IMR-90 (cell line): ENCODE measurements at regions not wholly inside any gene's neighbourhood (a gene's known extent, or its start where the extent isn't known, plus 50 kb on each side); places are given as distances from the start of the nearest gene placed in this dataset.
A peak's percentile ranks its signal among the peaks of the same experiment; 100 is the strongest.

Experiments
- ATAC-seq: fragments of 200-7000 bp; cut with Tn5 transposase; 2 replicates; pipeline ENCODE4 v1.9.1; 2020; ENCODE audit warnings: low read depth, mild to moderate bottlenecking, moderate library complexity
- BruUV-seq: library from RNA; stranded (reverse); fragments of 400-500 nt; replicated peaks from 2 replicates; lab custom pipeline; 2021; lab: Mats Ljungman, UMichigan
- CTCF ChIA-PET: fragments of 300-600 bp; formaldehyde crosslinking; extraction: SDS; loops from one replicate; lab custom pipeline; 2021; ENCODE audit warnings: antibody characterized with exemption; lab: Yijun Ruan, JAX
- POLR2A ChIA-PET: fragments of 300-600 bp; sonication (Branson Sonifier 250); formaldehyde crosslinking; loops from one replicate; lab custom pipeline; 2022; ENCODE audit warnings: antibody characterized with exemption; ENCODE audit not compliant: unreplicated experiment; lab: Charles Lee
- DNase-seq: peaks from one replicate; pipeline ENCODE4 v3.0.0; 2013
- H2AFZ ChIP-seq: replicated peaks from 2 replicates; pipeline ENCODE3; 2013; ENCODE audit warnings: low read length, mild to moderate bottlenecking; ENCODE audit not compliant: poor library complexity
- H2AK5ac ChIP-seq: 2 replicates; pipeline ENCODE4 v1.6.1; 2013; ENCODE audit warnings: low read depth, low read length, inconsistent platforms
- H2AK9ac ChIP-seq: replicated peaks from 2 replicates; pipeline ENCODE3; 2013; ENCODE audit warnings: mild to moderate bottlenecking, low read depth, low read length, moderate library complexity; ENCODE audit not compliant: poor library complexity
- H2BK120ac ChIP-seq: 2 replicates; pipeline ENCODE4 v1.6.1; 2013; ENCODE audit warnings: low read depth, low read length, inconsistent platforms
- H2BK15ac ChIP-seq: 3 replicates; pipeline ENCODE4 v1.6.1; 2013; ENCODE audit warnings: low read depth, low read length, inconsistent platforms
- H2BK20ac ChIP-seq: 2 replicates; pipeline ENCODE4 v1.6.1; 2013; ENCODE audit warnings: low read depth, mild to moderate bottlenecking, inconsistent platforms, low read length, moderate library complexity
- H2BK5ac ChIP-seq: 2 replicates; pipeline ENCODE4 v1.6.1; 2013; ENCODE audit warnings: mild to moderate bottlenecking, low read depth, low read length, inconsistent platforms; ENCODE audit not compliant: poor library complexity, severe bottlenecking
- H3K14ac ChIP-seq: replicated peaks from 2 replicates; pipeline ENCODE4 v1.6.1; 2013; ENCODE audit warnings: low read depth, low read length, inconsistent platforms
- H3K18ac ChIP-seq: 2 replicates; pipeline ENCODE4 v1.6.1; 2013; ENCODE audit warnings: low read depth, low read length, control low read depth
- H3K23ac ChIP-seq: 2 replicates; pipeline ENCODE4 v1.6.1; 2013; ENCODE audit warnings: low read depth, low read length, inconsistent platforms
- H3K27ac ChIP-seq: 2 replicates; pipeline ENCODE4 v1.5.1; 2013; ENCODE audit warnings: mild to moderate bottlenecking, control low read depth, low read length; ENCODE audit not compliant: insufficient read depth
- H3K27me3 ChIP-seq: 2 replicates; pipeline ENCODE4 v1.6.1; 2013; ENCODE audit warnings: low read length; ENCODE audit not compliant: control insufficient read depth, insufficient read depth
- H3K36me3 ChIP-seq: 2 replicates; pipeline ENCODE4 v1.6.1; 2013; ENCODE audit warnings: low read length, mixed read lengths; ENCODE audit not compliant: control insufficient read depth, insufficient read depth
- H3K4ac ChIP-seq: 2 replicates; pipeline ENCODE4 v1.6.1; 2013; ENCODE audit warnings: low read depth, low read length, inconsistent platforms
- H3K4me1 ChIP-seq: 2 replicates; pipeline ENCODE4 v1.6.1; 2013; ENCODE audit warnings: low read length, mixed read lengths; ENCODE audit not compliant: control insufficient read depth, insufficient read depth
- H3K4me2 ChIP-seq: 2 replicates; pipeline ENCODE4 v1.6.1; 2013; ENCODE audit warnings: low read depth, mild to moderate bottlenecking, control low read depth, low read length, moderate library complexity
- H3K4me3 ChIP-seq: 2 replicates; pipeline ENCODE4 v1.5.1; 2013; ENCODE audit warnings: low read depth, mild to moderate bottlenecking, control low read depth, low read length, moderate library complexity; ENCODE audit not compliant: insufficient read depth
- H3K56ac ChIP-seq: 2 replicates; pipeline ENCODE4 v1.6.1; 2013; ENCODE audit warnings: low read length, inconsistent platforms; ENCODE audit not compliant: insufficient read depth; ENCODE audit errors: extremely low read depth
- H3K79me1 ChIP-seq, 2 experiments: 2 replicates each; pipeline ENCODE4 v1.6.1; 2013; ENCODE audit warnings: low read length in 2 of 2, inconsistent platforms in 1 of 2, low read depth in 1 of 2
- H3K9ac ChIP-seq: 2 replicates; pipeline ENCODE4 v1.6.1; 2013; ENCODE audit warnings: low read depth, low read length, control low read depth
- H3K9me1 ChIP-seq: 2 replicates; pipeline ENCODE4 v1.6.1; 2013; ENCODE audit warnings: low read length, inconsistent platforms; ENCODE audit not compliant: insufficient read depth
- H3K9me3 ChIP-seq: 2 replicates; pipeline ENCODE4 v1.6.1; 2013; ENCODE audit warnings: low read length; ENCODE audit not compliant: control insufficient read depth, insufficient read depth
- H4K20me1 ChIP-seq: 2 replicates; pipeline ENCODE4 v1.6.1; 2013; ENCODE audit warnings: low read length, inconsistent platforms; ENCODE audit not compliant: insufficient read depth
- H4K5ac ChIP-seq: 2 replicates; pipeline ENCODE4 v1.6.1; 2013; ENCODE audit warnings: mild to moderate bottlenecking, low read depth, low read length, control low read depth
- H4K8ac ChIP-seq, 2 experiments: 2 replicates each; pipeline ENCODE4 v1.6.1; 2013; ENCODE audit warnings: low read depth in 2 of 2, low read length in 2 of 2, control low read depth in 1 of 2, inconsistent platforms in 1 of 2
- H4K91ac ChIP-seq: 2 replicates; pipeline ENCODE4 v1.6.1; 2013; ENCODE audit warnings: low read depth, low read length, inconsistent platforms; ENCODE audit not compliant: insufficient read depth
- CEBPB ChIP-seq: IDR thresholded peaks from 2 replicates; pipeline ENCODE4 v1.6.1; 2012; ENCODE audit warnings: low read depth, low read length, improper control_type of control experiment
- CHD1 ChIP-seq: IDR thresholded peaks from 2 replicates; pipeline ENCODE4 v1.6.1; 2012; ENCODE audit warnings: low read depth, low read length, improper control_type of control experiment
- CTCF ChIP-seq: conservative IDR thresholded peaks from 2 replicates; pipeline ENCODE4 v1.5.1; 2012; ENCODE audit warnings: mild to moderate bottlenecking, low read depth, low read length, improper control_type of control experiment
- ELK1 ChIP-seq: fragments of 150-350 bp; IDR thresholded peaks from 2 replicates; pipeline ENCODE4 v1.6.1; 2016; ENCODE audit warnings: low read depth, mild to moderate bottlenecking, low read length, moderate library complexity, borderline replicate concordance
- FOS ChIP-seq: fragments of 150-350 bp; IDR thresholded peaks from 2 replicates; pipeline ENCODE4 v1.6.1; 2016; ENCODE audit warnings: low read depth, low read length
- MAFK ChIP-seq: IDR thresholded peaks from 2 replicates; pipeline ENCODE4 v1.6.1; 2012; ENCODE audit warnings: low read depth, low read length, improper control_type of control experiment
- MAZ ChIP-seq: IDR thresholded peaks from 2 replicates; pipeline ENCODE4 v1.6.1; 2012; ENCODE audit warnings: low read depth, mild to moderate bottlenecking, low read length, improper control_type of control experiment, moderate library complexity, borderline replicate concordance
- MXI1 ChIP-seq: IDR thresholded peaks from 2 replicates; pipeline ENCODE4 v1.6.1; 2012; ENCODE audit warnings: low read depth, mild to moderate bottlenecking, low read length, moderate library complexity, borderline replicate concordance
- NFE2L2 ChIP-seq: fragments of 150-350 bp; IDR thresholded peaks from 2 replicates; pipeline ENCODE4 v1.6.1; 2016; ENCODE audit warnings: low read depth, mild to moderate bottlenecking, low read length
- POLR2A ChIP-seq: IDR thresholded peaks from 2 replicates; pipeline ENCODE4 v1.6.1; 2012; ENCODE audit warnings: mild to moderate bottlenecking, low read depth, low read length
- RAD21 ChIP-seq: IDR thresholded peaks from 2 replicates; pipeline ENCODE4 v1.6.1; 2012; ENCODE audit warnings: low read length, improper control_type of control experiment
- RCOR1 ChIP-seq: IDR thresholded peaks from 2 replicates; pipeline ENCODE4 v1.6.1; 2012; ENCODE audit warnings: mild to moderate bottlenecking, low read length, improper control_type of control experiment; ENCODE audit not compliant: insufficient replicate concordance
- RFX5 ChIP-seq: IDR thresholded peaks from 2 replicates; pipeline ENCODE4 v1.8.0; 2012; ENCODE audit warnings: low read depth, mild to moderate bottlenecking, low read length, moderate library complexity
- SMC3 ChIP-seq: fragments of 150-350 bp; IDR thresholded peaks from 2 replicates; pipeline ENCODE4 v1.6.1; 2016; ENCODE audit warnings: low read depth, mild to moderate bottlenecking, antibody characterized with exemption, low read length, moderate library complexity
- USF2 ChIP-seq: fragments of 150-350 bp; IDR thresholded peaks from 2 replicates; pipeline ENCODE4 v1.6.1; 2017; ENCODE audit warnings: mild to moderate bottlenecking, antibody characterized with exemption, low read length, low read depth
- WGBS, 2 experiments: methylation state at CpG; one replicate each; pipeline versions ENCODE4 v1.1.5 to v1.1.7; 2013; ENCODE audit warnings: missing lambda C conversion rate in 2 of 2; ENCODE audit not compliant: insufficient read length in 1 of 2; ENCODE audit errors: extremely low coverage in 2 of 2; 5-methylcytosine and 5-hydroxymethylcytosine counted together
- dilution Hi-C: fragments of 300-500 bp; cut with HindIII; formaldehyde crosslinking; loops from one replicate; pipeline ENCODE4 v1.14.3; 2018; ENCODE audit warnings: low sequenced_read_pairs; ENCODE audit not compliant: unreplicated experiment
- in situ Hi-C: fragments of 300-500 bp; cut with MboI; formaldehyde crosslinking; loops from 3 replicates; pipeline ENCODE4 v1.14.3; 2019; ENCODE audit warnings: low sequenced_read_pairs, inconsistent platforms, mixed read lengths
- intact Hi-C: fragments of 100-400 bp; cut with micrococcal nuclease; formaldehyde crosslinking; loops from 2 replicates; pipeline ENCODE4 v1.10.0; 2022

- no peak overlapping the region; a peak in 1 of 4 replicates for H4K8ac ChIP-seq
- 79% methylated on average over 5 of the region's 10 CpGs; no CpG with 5 or more reads in 1 of the 2 experiments for WGBS, 2 experiments
- dilution Hi-C loops (no loop called here), in situ Hi-C loops (loop anchor here (10.0 kb wide), 1 partner anchor 127 kb away; no protein-coding TSS in a partner anchor), intact Hi-C loops (no loop called here)
- no peaks in the 10 kb centered on the region for H4K20me1 ChIP-seq
- POLR2A ChIA-PET: interaction anchor here (0.7 kb wide), 1 partner anchor 125 kb away, joined by 7 read pairs; no protein-coding TSS in a partner anchor
- no peak overlapping the region for H3K4me3 ChIP-seq
- no peak overlapping the region for H3K18ac ChIP-seq
- 0 out of 2 replicates have a peak overlapping the region, but pooled peaks have one; percentile 23 for H3K4ac ChIP-seq
- no peak overlapping the region for H3K56ac ChIP-seq
- no peak overlapping the region for H2BK5ac ChIP-seq
- no peaks in the 10 kb centered on the region for H3K9me3 ChIP-seq
- H3K79me1 ChIP-seq: 0 out of 4 replicates have a peak, but pooled peaks cover 0 to 11% of the 10 kb centered on the region in 2 experiments
- H2AK5ac ChIP-seq: peak overlapping the region; percentile 56; the same call in 1 of the 2 replicates
- H2BK15ac ChIP-seq: peak overlapping the region; percentile 47; the same call in 1 of the 3 replicates
- CTCF ChIA-PET: interaction anchor here (0.7 kb wide), 1 partner anchor 578 kb away, joined by 3 read pairs; no protein-coding TSS in a partner anchor
- H3K4me2 ChIP-seq: no peak overlapping the region
- H3K14ac ChIP-seq: no peak overlapping the region
- H2AFZ ChIP-seq: no peak overlapping the region
- no peak for DNase-seq
- no peak overlapping the region for H4K91ac ChIP-seq
- 0 out of 2 replicates have a peak overlapping the region, but pooled peaks have one; percentile 21 for H2BK120ac ChIP-seq
- BruUV-seq: no TSS peak
- H2AK9ac ChIP-seq: no peak overlapping the region
- no peak overlapping the region for H3K23ac ChIP-seq
- no peak overlapping the region for H3K9ac ChIP-seq
- H3K36me3 ChIP-seq: no peaks in the 10 kb centered on the region
- TF ChIP-seq NFE2L2 (no peak), MAFK (no peak), CTCF (no peak), ELK1 (no peak), RCOR1 (no peak), USF2 (no peak), MXI1 (no peak), CHD1 (no peak), POLR2A (no peak), MAZ (no peak), FOS (no peak), CEBPB (no peak), RFX5 (no peak), RAD21 (no peak), SMC3 (no peak)
- no peak overlapping the region for H2BK20ac ChIP-seq
- H3K27ac ChIP-seq: no peak overlapping the region
- H4K5ac ChIP-seq: no peak overlapping the region
- no peaks in the 10 kb centered on the region for H3K27me3 ChIP-seq
- H3K9me1 ChIP-seq: peaks cover 15% of the 10 kb centered on the region
- H3K4me1 ChIP-seq: peaks cover 17% of the 10 kb centered on the region
- ATAC-seq: no peak
Observed at GRCh38 chr3:55337641-55338180, 149.4 kb downstream of the WNT5A start.
